ENCODE measurements at regions not wholly inside any gene's neighbourhood (a gene's known extent, or its start where the extent isn't known, plus 50 kb on each side); places are given as distances from the start of the nearest gene placed in this dataset.

DNA sequence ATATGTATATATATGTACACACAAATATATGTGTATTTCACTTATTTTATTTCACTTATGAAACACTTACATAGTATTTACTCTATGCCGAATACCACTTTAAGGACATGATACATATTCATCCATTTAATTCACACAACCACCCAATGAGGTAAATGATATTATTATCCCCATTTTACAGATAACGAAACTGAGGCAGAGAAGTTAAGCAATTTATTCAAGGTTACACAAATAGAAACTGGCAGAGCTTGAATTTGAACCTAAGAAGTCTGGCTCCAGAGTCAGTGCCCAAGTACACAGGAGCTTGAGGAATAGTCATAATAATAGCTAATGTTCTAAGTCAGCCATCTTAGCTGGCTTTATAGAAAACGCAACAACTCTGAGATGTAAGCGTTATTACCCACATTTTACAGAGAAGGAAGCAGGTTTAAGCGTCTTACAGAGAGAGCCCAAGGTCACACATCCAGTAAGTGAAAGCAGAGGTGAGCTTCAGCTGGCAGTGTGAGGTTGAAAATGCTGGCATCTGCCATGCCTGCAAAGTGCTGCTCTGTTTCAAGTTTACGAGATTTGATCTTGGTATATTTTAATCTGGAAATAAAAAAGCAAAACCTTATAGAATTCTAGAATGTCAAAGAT is 326.9 kb downstream of the LPIN1 start:
- DNase-seq (ENCODE audit: low spot score), result no peak
- in situ Hi-C loops (cut with MboI; ENCODE audit: low sequenced_read_pairs, unreplicated experiment), result no loop called here
- TF ChIP-seq, protein P1, sequence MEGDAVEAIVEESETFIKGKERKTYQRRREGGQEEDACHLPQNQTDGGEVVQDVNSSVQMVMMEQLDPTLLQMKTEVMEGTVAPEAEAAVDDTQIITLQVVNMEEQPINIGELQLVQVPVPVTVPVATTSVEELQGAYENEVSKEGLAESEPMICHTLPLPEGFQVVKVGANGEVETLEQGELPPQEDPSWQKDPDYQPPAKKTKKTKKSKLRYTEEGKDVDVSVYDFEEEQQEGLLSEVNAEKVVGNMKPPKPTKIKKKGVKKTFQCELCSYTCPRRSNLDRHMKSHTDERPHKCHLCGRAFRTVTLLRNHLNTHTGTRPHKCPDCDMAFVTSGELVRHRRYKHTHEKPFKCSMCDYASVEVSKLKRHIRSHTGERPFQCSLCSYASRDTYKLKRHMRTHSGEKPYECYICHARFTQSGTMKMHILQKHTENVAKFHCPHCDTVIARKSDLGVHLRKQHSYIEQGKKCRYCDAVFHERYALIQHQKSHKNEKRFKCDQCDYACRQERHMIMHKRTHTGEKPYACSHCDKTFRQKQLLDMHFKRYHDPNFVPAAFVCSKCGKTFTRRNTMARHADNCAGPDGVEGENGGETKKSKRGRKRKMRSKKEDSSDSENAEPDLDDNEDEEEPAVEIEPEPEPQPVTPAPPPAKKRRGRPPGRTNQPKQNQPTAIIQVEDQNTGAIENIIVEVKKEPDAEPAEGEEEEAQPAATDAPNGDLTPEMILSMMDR (IDR thresholded peaks at IDR 0.05; ENCODE audit: borderline replicate concordance, control extremely low read depth, extremely low read depth, insufficient read depth, missing control alignments), result no peak

DNA sequence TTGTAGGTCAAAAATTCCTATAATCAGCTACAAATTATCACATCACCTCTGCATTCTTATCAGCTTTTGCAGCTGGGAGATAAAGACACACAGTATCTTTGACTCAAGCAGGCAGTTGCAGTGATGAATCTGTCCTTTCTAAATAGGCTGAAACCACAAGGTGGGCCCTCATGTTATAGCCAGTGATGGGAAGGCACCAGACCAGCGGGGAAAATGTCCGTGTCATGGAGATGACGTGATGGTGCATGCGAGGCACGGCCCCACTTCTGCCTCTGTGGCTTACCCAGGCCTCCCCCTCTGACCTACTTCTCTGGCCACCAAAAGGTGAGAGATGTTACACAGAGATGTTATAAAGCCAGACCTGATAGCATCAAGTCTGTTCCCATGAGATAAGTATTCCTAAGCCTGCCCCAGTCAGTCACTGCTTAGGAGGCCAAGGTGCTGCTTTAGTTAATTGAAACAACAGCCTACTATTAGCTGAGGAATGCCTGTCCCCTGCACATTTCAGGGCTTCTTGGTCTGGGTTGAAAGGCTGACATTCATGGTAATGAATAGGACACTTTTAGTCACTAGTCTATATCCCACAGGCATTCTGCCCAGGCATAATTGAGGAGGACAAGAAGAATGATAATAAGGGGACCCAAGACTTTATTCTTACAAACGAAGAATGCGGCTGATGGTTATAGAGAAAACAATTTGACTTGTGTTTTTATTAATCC is 327.9 kb downstream of the LPIN1 start:
- no peak for DNase-seq (ENCODE audit: low spot score)
- TF ChIP-seq, protein P1 (IDR thresholded peaks at IDR 0.05; ENCODE audit: borderline replicate concordance, control extremely low read depth, extremely low read depth, insufficient read depth, missing control alignments), result no peak
- in situ Hi-C loops (cut with MboI; ENCODE audit: low sequenced_read_pairs, unreplicated experiment), result no loop called here

DNA sequence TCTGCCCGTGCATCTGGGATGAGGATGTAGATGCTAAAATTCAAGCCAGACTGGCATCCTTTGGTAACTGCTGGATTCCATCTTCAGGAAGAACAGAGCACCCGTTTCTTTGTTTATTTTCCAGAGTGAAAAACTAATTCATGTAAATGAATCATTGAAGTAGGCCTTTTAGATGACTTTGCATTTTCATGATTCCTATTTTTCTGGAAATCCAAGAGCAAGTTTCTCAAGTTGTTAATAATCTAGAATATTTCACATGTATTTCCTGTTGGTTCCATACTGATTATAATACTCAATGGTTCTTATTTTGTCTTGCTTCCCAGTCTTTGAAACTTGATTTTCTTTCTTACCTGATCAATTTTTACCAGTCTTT is 328.4 kb downstream of the LPIN1 start:
- no peak for DNase-seq (ENCODE audit: low spot score)
- TF ChIP-seq, protein P1 (IDR thresholded peaks at IDR 0.05; ENCODE audit: borderline replicate concordance, control extremely low read depth, extremely low read depth, insufficient read depth, missing control alignments), result no peak
- in situ Hi-C loops (cut with MboI; ENCODE audit: low sequenced_read_pairs, unreplicated experiment), result no loop called here

DNA sequence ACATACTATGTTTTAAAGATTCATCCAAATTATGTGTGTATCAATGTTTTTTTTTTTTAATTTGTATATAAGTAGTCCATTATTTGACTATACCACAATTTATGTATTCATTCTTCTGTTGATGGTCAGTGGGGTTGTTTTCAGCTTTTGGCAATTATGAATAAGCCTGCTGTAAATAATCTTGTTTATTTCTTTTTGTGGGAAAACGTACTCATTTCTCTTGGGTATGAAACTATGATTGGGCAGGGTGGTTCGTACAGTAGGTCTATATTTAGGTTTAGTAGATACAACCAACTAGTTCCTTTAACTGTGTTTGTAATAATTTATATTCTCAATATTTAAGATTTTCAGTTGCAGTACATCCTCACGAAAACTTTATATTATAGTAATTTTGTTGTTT is 329.2 kb downstream of the LPIN1 start:
- TF ChIP-seq, protein P1 (IDR thresholded peaks at IDR 0.05; ENCODE audit: borderline replicate concordance, control extremely low read depth, extremely low read depth, insufficient read depth, missing control alignments), result no peak
- in situ Hi-C loops (cut with MboI; ENCODE audit: low sequenced_read_pairs, unreplicated experiment), result no loop called here
- no peak for DNase-seq (ENCODE audit: low spot score)

DNA sequence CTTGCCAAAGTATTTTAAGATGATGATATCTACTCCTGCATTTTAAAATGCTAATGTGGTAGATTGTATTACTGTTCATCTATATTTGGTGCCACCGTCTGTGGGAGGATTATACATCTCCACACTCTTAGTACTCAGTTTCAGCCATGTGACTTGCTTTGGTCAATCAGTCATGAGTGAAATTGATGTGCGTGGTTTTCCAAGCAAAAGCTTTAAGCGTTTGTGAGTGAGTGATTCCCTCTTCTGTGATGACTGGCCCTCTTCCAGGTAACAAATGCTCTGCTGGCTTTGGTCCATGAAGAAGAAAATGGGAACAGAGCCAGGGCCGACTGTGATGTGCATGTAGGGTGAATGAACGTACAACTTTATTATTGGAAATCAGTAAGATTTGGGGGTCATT is 330.4 kb downstream of the LPIN1 start:
- TF ChIP-seq, protein P1 (IDR thresholded peaks at IDR 0.05; ENCODE audit: borderline replicate concordance, control extremely low read depth, extremely low read depth, insufficient read depth, missing control alignments), result no peak
- DNase-seq (ENCODE audit: low spot score), result no peak
- in situ Hi-C loops (cut with MboI; ENCODE audit: low sequenced_read_pairs, unreplicated experiment), result no loop called here

DNA sequence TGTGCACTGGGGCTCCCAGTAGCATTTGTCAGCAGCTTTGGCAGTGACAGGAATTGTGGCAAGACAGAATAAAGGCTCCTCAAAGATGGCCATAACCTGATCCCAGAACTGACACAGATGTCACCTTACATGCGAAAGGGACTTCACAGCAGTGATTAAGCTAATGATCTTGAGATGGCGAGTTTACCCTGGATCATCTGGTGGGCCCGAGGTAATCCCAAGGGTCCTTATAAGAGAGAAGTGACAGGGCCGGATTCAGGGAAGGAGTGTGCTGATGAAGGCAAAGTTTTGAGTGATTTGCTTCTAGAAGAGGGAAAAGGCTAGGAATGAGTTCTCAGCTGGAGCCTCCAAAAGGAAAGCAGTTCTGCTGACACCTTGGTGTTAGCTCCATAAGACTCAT is 333.9 kb downstream of the LPIN1 start:
- TF ChIP-seq, protein P1 (IDR thresholded peaks at IDR 0.05; ENCODE audit: borderline replicate concordance, control extremely low read depth, extremely low read depth, insufficient read depth, missing control alignments), result no peak
- in situ Hi-C loops (cut with MboI; ENCODE audit: low sequenced_read_pairs, unreplicated experiment), result no loop called here
- DNase-seq (ENCODE audit: low spot score), result no peak

Measured in GM13976 (cell line).